Activated CD8-positive, alpha-beta memory T cell treated with anti-CD3 and anti-CD28 coated beads for 1 hour (primary cell): ENCODE measurements at regions not wholly inside any gene's neighbourhood (a gene's known extent, or its start where the extent isn't known, plus 50 kb on each side); places are given as distances from the start of the nearest gene placed in this dataset.

Experiments used
- DNase-seq, 2 donors: peaks; one replicate each; pipeline ENCODE4 v3.0.0-alpha.2; 2020; ENCODE audit warnings: low read depth in 1 of 2; ENCODE audit errors: extremely low read depth in 1 of 2

DNA sequence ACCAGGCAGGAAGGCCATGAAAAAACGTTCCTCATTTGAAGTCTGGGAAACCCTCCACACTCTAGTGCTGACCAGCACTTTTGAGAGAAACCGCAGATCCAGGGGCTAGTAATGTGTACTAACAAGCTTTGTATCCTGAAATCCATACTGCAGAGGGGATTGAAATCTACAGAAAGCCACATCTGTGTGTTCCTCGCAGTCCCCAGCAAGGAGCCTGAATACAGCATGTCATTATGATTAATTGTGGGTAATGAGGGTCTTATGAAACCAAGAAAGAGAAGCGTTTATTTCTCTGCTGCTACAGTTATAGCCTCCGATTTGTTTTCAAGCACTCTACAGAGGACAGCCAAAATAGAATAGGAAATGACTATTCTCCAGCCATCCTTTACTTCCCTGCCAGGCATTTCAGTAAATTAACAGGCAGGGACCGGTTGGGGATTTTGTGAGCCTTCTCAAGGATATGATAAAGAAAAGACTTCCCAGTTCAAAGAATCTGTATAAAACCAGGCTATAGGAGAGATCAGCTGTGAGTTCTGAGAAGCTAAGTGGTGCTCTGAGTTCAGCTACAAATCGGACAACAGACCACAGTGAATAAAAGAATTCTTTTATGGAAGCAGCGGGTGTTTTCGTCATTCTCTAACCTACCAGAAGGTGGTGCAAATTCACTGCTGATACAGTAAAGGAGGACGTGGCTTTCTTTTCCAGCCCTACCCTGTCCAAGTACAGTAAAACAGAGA lies 133.4 kb downstream of the INSIG2 start:
- DNase-seq, result no peak

- DNase-seq, result no peak
Observed at GRCh38 chr2:118219611-118220010, 131.3 kb downstream of the INSIG2 start.

- no peak for DNase-seq
Observed at GRCh38 chr2:118216224-118216623, 128.0 kb downstream of the INSIG2 start.

GRCh38 chr2:118209727-118210126 lies 121.5 kb downstream of the INSIG2 start:
- no peak for DNase-seq

- no peak for DNase-seq
Observed at GRCh38 chr2:118207889-118208288, 119.6 kb downstream of the INSIG2 start.

DNA sequence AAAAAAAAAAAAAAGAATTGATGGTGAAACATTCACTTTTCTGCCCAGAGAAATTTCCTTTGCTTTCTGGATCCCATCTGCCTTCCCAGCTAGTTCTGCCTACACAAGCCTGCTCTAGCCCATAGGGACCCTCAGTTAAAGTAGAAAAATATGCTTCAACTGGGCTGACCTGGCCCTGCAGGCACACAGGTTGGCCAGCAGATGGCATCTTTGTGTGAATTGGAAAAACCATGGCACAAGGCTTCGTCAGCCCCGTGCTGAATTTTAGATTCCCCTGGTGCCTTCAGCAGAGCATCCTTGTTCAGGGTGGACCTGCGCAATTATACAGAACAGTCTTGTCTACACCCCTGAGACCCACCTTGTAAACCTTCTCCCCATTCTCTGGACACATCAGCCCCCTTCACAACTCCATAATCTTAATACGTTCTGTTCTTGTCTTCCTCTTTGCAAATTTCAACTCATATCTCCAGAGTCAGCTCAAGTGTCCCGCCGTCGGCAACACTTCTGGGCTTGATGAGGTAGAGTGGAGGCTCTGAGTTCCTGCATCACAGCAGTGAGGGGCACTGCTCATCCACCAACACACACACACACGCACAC lies 114.5 kb downstream of the INSIG2 start:
- peak in 1 of 2 donors; percentile 21 for DNase-seq

GRCh38 chr2:118198268-118198667 lies 110.0 kb downstream of the INSIG2 start:
- DNase-seq, result no peak

DNA sequence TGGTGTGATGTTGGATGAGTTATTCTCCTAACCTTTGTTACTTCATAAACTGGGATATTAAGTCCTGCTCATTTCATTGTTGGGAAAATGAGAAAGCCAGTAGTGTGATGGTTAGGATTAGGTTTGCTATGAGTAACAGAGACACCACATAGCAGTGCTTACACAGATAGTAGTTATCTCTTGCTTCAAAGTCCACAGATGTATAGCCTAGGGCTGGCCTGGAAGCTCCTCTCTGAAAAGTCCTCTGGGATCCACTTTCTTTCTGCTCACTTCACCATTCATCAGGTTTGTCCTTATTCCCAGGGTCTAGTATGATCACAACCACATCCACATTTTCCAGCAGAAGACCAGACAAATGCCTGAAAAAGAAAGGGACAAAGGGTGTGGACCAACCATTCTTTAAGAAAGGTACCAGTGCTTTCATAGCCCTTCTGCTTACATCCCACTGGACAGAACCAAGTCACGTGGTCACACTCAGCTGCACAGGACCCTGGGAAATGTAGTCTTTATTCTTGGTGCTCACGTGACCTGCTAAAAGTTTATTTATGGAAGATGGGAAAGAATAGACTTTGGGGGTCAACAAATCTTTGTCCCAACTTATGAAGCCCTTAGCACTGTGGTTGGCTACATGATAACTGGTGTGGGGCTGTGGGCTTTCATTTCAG lies 108.9 kb downstream of the INSIG2 start:
- DNase-seq, result no peak

GRCh38 chr2:118190474-118190873 lies 102.2 kb downstream of the INSIG2 start:
- DNase-seq, result no peak

DNA sequence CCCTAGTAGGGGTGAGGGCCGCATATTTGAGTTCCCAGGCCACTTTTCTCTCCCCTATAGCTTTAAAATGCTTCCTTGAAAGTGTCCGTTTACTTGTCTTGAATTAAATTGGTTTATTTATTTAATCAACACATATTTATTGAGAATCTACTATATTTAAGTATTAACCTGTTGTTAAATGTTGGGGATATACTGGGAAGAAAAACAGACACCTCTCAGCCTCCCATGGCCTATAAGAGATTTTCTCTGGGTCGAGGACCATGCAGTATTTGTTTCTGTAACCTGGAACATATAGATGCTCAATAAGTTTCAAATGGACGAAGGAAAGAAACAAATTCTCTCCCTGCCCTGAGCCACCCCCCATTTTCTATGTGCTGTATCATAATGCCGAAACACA lies 98.6 kb downstream of the INSIG2 start:
- no peak for DNase-seq

DNA sequence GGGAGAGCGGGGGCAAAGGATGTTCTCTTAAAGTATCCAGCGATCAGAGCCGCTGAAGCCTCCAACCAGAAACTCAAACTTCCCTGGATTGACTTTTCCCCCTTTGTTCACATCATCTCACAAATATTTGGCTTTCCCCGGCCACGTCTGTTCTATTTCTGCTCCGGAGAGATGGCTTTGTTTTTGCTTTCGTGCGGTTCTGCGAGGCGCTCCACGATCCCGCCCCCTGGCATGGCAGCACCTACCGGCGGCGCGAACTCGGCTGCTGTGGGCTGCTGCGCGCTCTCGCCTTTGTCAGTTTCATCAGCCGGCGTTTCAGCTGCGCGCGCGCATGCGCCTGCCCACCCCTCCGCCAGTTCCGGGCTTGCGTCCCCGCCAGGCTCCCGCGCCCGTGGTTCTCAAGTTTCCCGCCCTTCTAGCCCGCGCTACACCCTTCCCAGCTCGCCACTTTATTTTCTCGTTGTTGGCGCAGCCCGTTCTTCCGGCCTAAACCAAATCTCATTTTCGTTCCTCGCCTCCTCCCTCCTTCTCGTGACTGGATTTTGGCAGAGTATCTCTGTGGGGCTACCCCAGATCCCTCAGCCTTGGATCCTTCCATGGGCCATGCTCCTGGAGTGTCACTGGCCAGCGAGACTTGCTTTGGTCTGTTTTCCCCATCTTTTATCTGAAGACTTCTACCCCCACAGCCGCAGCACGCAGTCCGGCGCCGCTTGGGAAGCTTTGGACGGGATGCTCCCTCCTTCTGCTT lies 98.0 kb downstream of the INSIG2 start:
- peak; percentile 66 to 77 for DNase-seq

DNA sequence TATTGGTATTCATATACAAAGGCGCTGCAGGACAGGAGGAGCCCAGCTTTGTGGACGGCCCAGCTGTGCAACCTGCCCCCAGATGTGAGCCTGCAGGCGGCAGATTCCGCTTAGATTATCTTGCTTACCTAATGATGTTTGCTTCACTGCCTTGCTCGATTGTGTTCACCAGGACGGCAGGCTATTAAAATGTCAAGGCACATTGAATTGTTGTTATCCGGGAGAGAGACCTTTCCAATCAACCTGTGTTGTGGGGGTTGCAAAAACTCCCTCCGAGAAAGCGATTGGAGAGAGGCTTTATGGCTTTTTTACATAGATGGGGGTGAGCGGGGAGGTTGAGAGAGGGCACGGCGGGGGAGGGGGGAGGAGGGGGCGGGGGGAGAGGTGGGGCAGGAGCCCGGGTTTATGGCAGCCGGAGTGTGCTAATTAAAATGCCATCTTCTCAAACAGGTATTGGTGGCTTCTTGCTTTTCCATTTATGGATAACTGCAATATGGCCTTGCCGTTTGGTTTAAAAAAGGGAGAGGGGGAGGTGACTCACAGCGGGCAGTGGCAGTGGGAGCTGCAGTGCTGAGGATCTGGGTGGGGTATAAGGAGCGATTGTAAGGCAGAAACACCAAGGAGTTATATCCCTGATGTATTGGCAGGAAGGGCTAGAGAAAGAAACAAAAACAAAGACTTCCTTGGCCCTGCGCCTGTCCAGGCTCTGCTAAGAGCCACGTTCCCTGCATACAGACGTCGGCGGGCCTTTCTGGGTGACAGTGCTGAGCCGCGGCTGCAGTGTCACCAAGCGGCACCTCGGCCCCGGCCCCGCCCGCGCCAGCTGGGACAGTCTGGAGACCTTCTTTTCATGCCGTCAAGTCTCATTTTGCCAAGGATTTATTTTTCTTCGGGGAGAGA lies 97.2 kb downstream of the INSIG2 start:
- peak in 1 of 2 donors; percentile 31 for DNase-seq

DNA sequence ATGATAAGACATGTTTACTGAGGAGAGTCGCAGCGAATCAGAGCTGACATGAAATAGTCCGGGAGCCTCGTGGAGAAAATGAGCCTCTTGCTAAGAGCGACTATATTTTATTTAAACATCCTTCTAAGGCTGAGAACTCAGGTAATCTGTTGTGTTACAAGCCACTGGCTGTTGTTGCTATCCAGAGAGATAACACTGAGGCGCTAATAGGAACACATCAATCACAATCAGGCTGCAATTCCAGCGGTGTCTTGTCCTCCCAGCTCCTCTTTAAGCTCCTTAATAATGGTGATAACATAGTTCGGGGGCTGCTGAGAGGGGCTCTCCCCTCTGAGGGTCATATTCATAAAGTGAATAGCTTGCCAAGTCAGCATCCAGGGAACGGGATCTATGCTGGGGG lies 95.1 kb downstream of the INSIG2 start:
- DNase-seq, result no peak

- no peak for DNase-seq
Observed at GRCh38 chr2:118179445-118179844, 91.2 kb downstream of the INSIG2 start.

- no peak for DNase-seq
Observed at GRCh38 chr2:118177884-118178283, 89.6 kb downstream of the INSIG2 start.

DNA sequence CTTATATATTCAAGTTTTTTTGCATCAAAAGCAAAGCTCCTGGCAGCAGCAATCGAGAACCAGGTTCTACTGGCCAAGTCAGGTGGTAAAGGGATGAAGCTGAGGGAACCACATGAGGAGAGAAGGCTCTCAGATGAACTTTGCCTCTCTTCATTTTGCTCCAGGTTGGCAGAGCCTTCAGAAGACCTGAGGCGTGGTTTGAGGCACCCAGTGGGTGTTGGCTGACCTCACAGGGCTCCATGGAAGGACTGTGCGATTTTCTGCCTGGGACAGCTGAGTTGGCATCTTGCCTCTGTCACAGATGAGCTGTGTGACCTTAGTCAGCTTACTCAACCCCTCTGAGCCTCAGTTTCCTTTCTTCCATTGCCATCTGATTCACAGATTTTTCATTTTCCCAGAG lies 89.0 kb downstream of the INSIG2 start:
- no peak for DNase-seq

DNA sequence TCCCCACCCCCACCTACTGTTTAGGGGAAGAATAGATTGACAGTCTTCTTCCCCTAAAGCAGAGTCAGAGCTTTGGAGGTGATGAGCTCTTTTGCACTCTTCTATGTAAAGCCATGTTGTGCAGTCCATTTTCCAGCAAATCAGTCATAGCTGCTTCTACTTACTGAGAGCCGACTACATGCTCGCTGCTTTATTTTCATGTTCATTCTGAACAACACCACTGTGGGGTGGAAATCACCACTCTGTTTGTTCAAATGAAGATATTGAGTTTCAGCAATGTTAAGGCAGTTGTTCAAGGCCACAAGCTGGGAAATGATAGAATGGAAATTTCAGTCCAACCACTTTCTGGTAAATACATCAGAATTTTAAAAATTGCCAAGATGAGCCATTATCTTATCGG lies 88.3 kb downstream of the INSIG2 start:
- no peak for DNase-seq

GRCh38 chr2:118171546-118171945 lies 83.3 kb downstream of the INSIG2 start:
- no peak for DNase-seq

DNA sequence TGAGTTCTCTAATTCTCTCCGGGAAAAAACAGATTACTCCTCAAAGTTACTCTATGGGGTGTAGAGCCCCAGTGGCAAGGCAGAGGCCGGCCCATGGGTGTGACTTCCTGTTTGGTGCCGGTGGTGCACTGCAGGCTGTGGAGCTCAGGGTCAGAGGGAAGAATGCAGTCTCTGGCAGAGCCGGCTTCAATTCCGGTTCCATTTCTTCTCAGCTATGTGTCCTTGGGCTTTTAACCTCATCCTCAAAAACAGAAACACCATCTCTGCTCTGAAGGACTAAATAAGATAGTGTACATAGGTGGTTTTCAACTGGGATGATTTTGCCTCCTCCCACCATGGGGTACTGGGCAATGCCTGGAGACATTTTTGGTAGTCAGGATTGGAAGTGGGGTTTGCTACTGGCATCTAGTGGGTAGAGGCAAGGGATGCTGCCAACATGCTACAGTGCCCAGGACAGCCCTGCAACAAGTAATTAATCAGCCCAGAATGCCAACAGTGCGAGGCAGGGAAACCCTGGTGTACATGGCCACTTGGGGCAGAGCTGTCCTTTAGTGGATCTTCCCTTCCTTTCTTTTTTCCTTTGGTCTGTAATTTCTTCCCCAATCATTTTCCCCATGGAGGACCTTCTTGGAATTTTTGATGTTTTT lies 81.2 kb downstream of the INSIG2 start:
- DNase-seq, result no peak

DNA sequence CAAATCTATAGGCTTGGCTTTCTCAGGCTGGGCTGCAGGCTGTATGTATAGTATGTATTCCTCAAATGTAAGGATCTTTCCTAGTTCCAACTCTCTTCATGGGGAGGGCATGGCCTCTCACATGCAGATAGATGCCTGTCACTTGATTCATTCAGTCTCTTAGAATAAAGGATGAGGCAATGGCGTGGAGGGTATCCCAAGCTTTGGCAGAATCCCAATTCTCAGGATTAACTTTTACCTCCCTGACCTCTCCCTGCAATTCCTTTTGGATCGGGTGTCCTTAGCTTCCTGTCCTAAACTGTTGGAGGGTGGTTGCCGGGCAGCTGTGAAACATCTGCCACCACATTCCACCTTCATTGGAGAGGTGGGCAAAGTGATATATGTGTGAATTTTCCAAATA lies 80.3 kb downstream of the INSIG2 start:
- no peak for DNase-seq
